ACHN (cell line): ENCODE measurements at regions not wholly inside any gene's neighbourhood (a gene's known extent, or its start where the extent isn't known, plus 50 kb on each side); places are given as distances from the start of the nearest gene placed in this dataset.

Source experiments
- DNase-seq: peaks from one replicate; pipeline ENCODE4 v3.0.0-alpha.2; 2015
- in situ Hi-C: cut with HindIII; loops from 2 replicates; pipeline ENCODE4 v1.10.0; 2017; ENCODE audit warnings: low sequenced_read_pairs, low pct_ligation_motif_present, low pct_unique_long_range_greater_than_20kb

- in situ Hi-C loops, result no loop called here
These were observed 417.0 kb downstream of the SLC4A3 start for GRCh38 chr2:220044383-220044782.

GRCh38 chr2:220046507-220046906 lies 419.1 kb downstream of the SLC4A3 start:
- in situ Hi-C loops, result no loop called here
- DNase-seq, result no peak

More at GRCh38 chr2:220044383-220044782, 417.0 kb downstream of the SLC4A3 start:
- no peak for DNase-seq

GRCh38 chr2:220051716-220052115 lies 424.3 kb downstream of the SLC4A3 start:
- DNase-seq, result no peak
- in situ Hi-C loops, result no loop called here

GRCh38 chr2:220053919-220054318 lies 426.5 kb downstream of the SLC4A3 start:
- in situ Hi-C loops, result no loop called here
- DNase-seq, result peak; percentile 22

GRCh38 chr2:220057391-220057790 lies 430.0 kb downstream of the SLC4A3 start:
- in situ Hi-C loops, result no loop called here
- DNase-seq, result no peak

- DNase-seq, result peak; percentile 69
- in situ Hi-C loops, result no loop called here
These were observed 430.5 kb downstream of the SLC4A3 start for GRCh38 chr2:220057916-220058315.

GRCh38 chr2:220064111-220065030 lies 436.9 kb downstream of the SLC4A3 start:
- DNase-seq, result no peak
- in situ Hi-C loops, result no loop called here

- no peak for DNase-seq
- in situ Hi-C loops, result no loop called here
These were observed 438.2 kb downstream of the SLC4A3 start for GRCh38 chr2:220065581-220065980.

GRCh38 chr2:220068846-220069245 lies 441.4 kb downstream of the SLC4A3 start:
- in situ Hi-C loops, result no loop called here
- DNase-seq, result no peak

GRCh38 chr2:220070349-220070748 lies 442.9 kb downstream of the SLC4A3 start:
- no peak for DNase-seq
- in situ Hi-C loops, result no loop called here

- no peak for DNase-seq
- in situ Hi-C loops, result no loop called here
These were observed 444.3 kb downstream of the SLC4A3 start for GRCh38 chr2:220071696-220072095.

- no peak for DNase-seq
- in situ Hi-C loops, result no loop called here
These were observed 445.3 kb downstream of the SLC4A3 start for GRCh38 chr2:220072669-220073220.

- in situ Hi-C loops, result no loop called here
- DNase-seq, result no peak
These were observed 448.4 kb downstream of the SLC4A3 start for GRCh38 chr2:220075835-220076234.

GRCh38 chr2:220076734-220077133 lies 449.3 kb downstream of the SLC4A3 start:
- DNase-seq, result no peak
- in situ Hi-C loops, result no loop called here

- in situ Hi-C loops, result no loop called here
- no peak for DNase-seq
These were observed 450.1 kb downstream of the SLC4A3 start for GRCh38 chr2:220077488-220077887.

- no peak for DNase-seq
- in situ Hi-C loops, result no loop called here
These were observed 451.0 kb downstream of the SLC4A3 start for GRCh38 chr2:220078439-220078838.

- in situ Hi-C loops, result no loop called here
- DNase-seq, result no peak
These were observed 452.2 kb downstream of the SLC4A3 start for GRCh38 chr2:220079595-220079994.

- no peak for DNase-seq
- in situ Hi-C loops, result no loop called here
These were observed 453.7 kb downstream of the SLC4A3 start for GRCh38 chr2:220081171-220081570.

GRCh38 chr2:220090050-220090449 lies 462.6 kb downstream of the SLC4A3 start:
- no peak for DNase-seq
- in situ Hi-C loops, result no loop called here

- in situ Hi-C loops, result no loop called here
- DNase-seq, result no peak
These were observed 469.0 kb downstream of the SLC4A3 start for GRCh38 chr2:220096406-220096805.
